DND-41 (cell line): ENCODE measurements at regions not wholly inside any gene's neighbourhood (a gene's known extent, or its start where the extent isn't known, plus 50 kb on each side); places are given as distances from the start of the nearest gene placed in this dataset.

Experiments
- ATAC-seq: fragments of 200-7000 bp; cut with Tn5 transposase; 3 replicates; pipeline ENCODE4 v1.9.1; 2021; ENCODE audit warnings: low read depth; ENCODE audit not compliant: insufficient read depth
- DNase-seq: peaks from one replicate; pipeline ENCODE4 v3.0.0-alpha.2; 2020
- H2AFZ ChIP-seq: 2 replicates; pipeline ENCODE4 v1.6.0; 2012; ENCODE audit warnings: low read depth, low read length
- H3K27ac ChIP-seq: 2 replicates; pipeline ENCODE4 v1.5.1; 2012; ENCODE audit warnings: low read length, inconsistent platforms
- H3K27me3 ChIP-seq: fragments of 200-600 bp; sonication (generic); 2 replicates; pipeline ENCODE4 v1.6.0; 2012; ENCODE audit warnings: low read length, mild to moderate bottlenecking, inconsistent platforms; ENCODE audit not compliant: insufficient read depth, poor library complexity
- H3K36me3 ChIP-seq: 2 replicates; pipeline ENCODE4 v1.5.1; 2012; ENCODE audit warnings: low read length, inconsistent platforms; ENCODE audit not compliant: insufficient read depth
- H3K4me1 ChIP-seq: 2 replicates; pipeline ENCODE4 v1.5.1; 2012; ENCODE audit warnings: mild to moderate bottlenecking, low read length; ENCODE audit not compliant: insufficient read depth
- H3K4me2 ChIP-seq: 2 replicates; pipeline ENCODE4 v1.6.0; 2012; ENCODE audit warnings: mild to moderate bottlenecking, moderate library complexity, low read length, inconsistent platforms; ENCODE audit not compliant: insufficient read depth
- H3K4me3 ChIP-seq, 2 experiments: fragments of 200-600 bp in 1 of 2; shearing (Covaris generic) in 1 of 2; 2 replicates each; pipeline ENCODE4 v1.5.1; 2012 to 2016; ENCODE audit warnings: inconsistent platforms in 2 of 2, low read length in 2 of 2, mild to moderate bottlenecking in 2 of 2, low read depth in 1 of 2, moderate library complexity in 1 of 2
- H3K79me2 ChIP-seq: 2 replicates; pipeline ENCODE4 v1.6.0; 2012; ENCODE audit warnings: low read length, inconsistent platforms; ENCODE audit not compliant: insufficient read depth
- H3K9ac ChIP-seq: 2 replicates; pipeline ENCODE4 v1.6.0; 2012; ENCODE audit warnings: low read depth, mild to moderate bottlenecking, inconsistent platforms, low read length, moderate library complexity
- H3K9me3 ChIP-seq: 2 replicates; pipeline ENCODE4 v1.5.1; 2012; ENCODE audit warnings: low read length, moderate library complexity, mild to moderate bottlenecking, inconsistent platforms; ENCODE audit not compliant: insufficient read depth, severe bottlenecking
- H4K20me1 ChIP-seq: 2 replicates; pipeline ENCODE4 v1.6.0; 2012; ENCODE audit warnings: low read length; ENCODE audit not compliant: insufficient read depth
- CTCF ChIP-seq: IDR thresholded peaks from 2 replicates; pipeline ENCODE4 v1.5.1; 2012; ENCODE audit warnings: borderline replicate concordance, low read length, moderate library complexity, mild to moderate bottlenecking; ENCODE audit not compliant: poor library complexity, severe bottlenecking; ENCODE audit errors: extremely low read depth
- EZH2 ChIP-seq: IDR thresholded peaks from 3 replicates; pipeline ENCODE4 v1.6.1; 2012; ENCODE audit warnings: borderline replicate concordance, low read depth, mild to moderate bottlenecking, moderate library complexity, low read length, inconsistent platforms; ENCODE audit not compliant: severe bottlenecking

GRCh38 chr1:95953015-95953414 lies 719.0 kb downstream of the RWDD3 start:
- TF ChIP-seq EZH2: no peak
- no peak for TF ChIP-seq CTCF

GRCh38 chr1:95954585-95954984 lies 720.6 kb downstream of the RWDD3 start:
- TF ChIP-seq EZH2: no peak
- no peak for TF ChIP-seq CTCF
- ATAC-seq (no peak), DNase-seq (no peak)
- no peak overlapping the region for H3K9ac ChIP-seq
- no peak overlapping the region for H3K4me2 ChIP-seq
- no peak overlapping the region for H3K4me3 ChIP-seq
- no peaks in the 10 kb centered on the region for H3K36me3 ChIP-seq
- H3K27ac ChIP-seq: no peak overlapping the region
- H3K27me3 ChIP-seq: no peaks in the 10 kb centered on the region
- no peaks in the 10 kb centered on the region for H3K9me3 ChIP-seq
- no peaks in the 10 kb centered on the region for H4K20me1 ChIP-seq
- no peaks in the 10 kb centered on the region for H3K79me2 ChIP-seq
- H2AFZ ChIP-seq: no peak overlapping the region
- H3K4me1 ChIP-seq: peaks cover 14% of the 10 kb centered on the region

More at GRCh38 chr1:95953015-95953414, 719.0 kb downstream of the RWDD3 start:
- H3K9ac ChIP-seq: no peak overlapping the region
- H3K4me2 ChIP-seq: no peak overlapping the region
- H3K9me3 ChIP-seq: no peaks in the 10 kb centered on the region
- H3K79me2 ChIP-seq: no peaks in the 10 kb centered on the region
- ATAC-seq (no peak), DNase-seq (no peak)
- H2AFZ ChIP-seq: no peak overlapping the region
- H3K27ac ChIP-seq: no peak overlapping the region
- H4K20me1 ChIP-seq: no peaks in the 10 kb centered on the region
- H3K4me3 ChIP-seq: no peak overlapping the region
- H3K27me3 ChIP-seq: no peaks in the 10 kb centered on the region
- peaks cover 14% of the 10 kb centered on the region for H3K4me1 ChIP-seq
- H3K36me3 ChIP-seq: no peaks in the 10 kb centered on the region

- no peak for TF ChIP-seq EZH2
- TF ChIP-seq CTCF: no peak
- no peak for ATAC-seq
- H3K27ac ChIP-seq: no peak overlapping the region
- H3K27me3 ChIP-seq: no peaks in the 10 kb centered on the region
- H3K36me3 ChIP-seq: no peaks in the 10 kb centered on the region
- no peaks in the 10 kb centered on the region for H3K79me2 ChIP-seq
- H2AFZ ChIP-seq: no peak overlapping the region
- H3K9ac ChIP-seq: no peak overlapping the region
- no peak for DNase-seq
- H3K4me3 ChIP-seq: no peak overlapping the region
- H3K4me2 ChIP-seq: no peak overlapping the region
- no peaks in the 10 kb centered on the region for H4K20me1 ChIP-seq
- H3K9me3 ChIP-seq: no peaks in the 10 kb centered on the region
- peaks cover 7% of the 10 kb centered on the region for H3K4me1 ChIP-seq
These were observed 722.2 kb downstream of the RWDD3 start for GRCh38 chr1:95956215-95956614.

- ATAC-seq (no peak), DNase-seq (no peak)
- H3K36me3 ChIP-seq: no peaks in the 10 kb centered on the region
- H4K20me1 ChIP-seq: no peaks in the 10 kb centered on the region
- H3K9me3 ChIP-seq: no peaks in the 10 kb centered on the region
- H3K27ac ChIP-seq: no peak overlapping the region
- no peaks in the 10 kb centered on the region for H3K79me2 ChIP-seq
- H3K9ac ChIP-seq: no peak overlapping the region
- H3K27me3 ChIP-seq: no peaks in the 10 kb centered on the region
- H2AFZ ChIP-seq: no peak overlapping the region
- H3K4me2 ChIP-seq: no peak overlapping the region
- no peak overlapping the region for H3K4me3 ChIP-seq
- H3K4me1 ChIP-seq: no peaks in the 10 kb centered on the region
- TF ChIP-seq CTCF (no peak), EZH2 (no peak)
These were observed 723.7 kb downstream of the RWDD3 start for GRCh38 chr1:95957748-95958147.
